Ovary (tissue), 3 donors: ENCODE measurements at regions not wholly inside any gene's neighbourhood (a gene's known extent, or its start where the extent isn't known, plus 50 kb on each side); places are given as distances from the start of the nearest gene placed in this dataset.

ENCODE experiments used
- POLR2A ChIP-seq: fragments of 450-650 bp; IDR thresholded peaks from one replicate; pipeline ENCODE4 v1.6.1; 2017; ENCODE audit warnings: antibody characterized with exemption, mild to moderate bottlenecking, moderate library complexity
- TF ChIP-seq, protein P1 (sequence below), 3 donors: fragments of 450-650 bp in 2 of 3; fragments of 200-600 bp in 1 of 3; IDR thresholded peaks; one replicate each; pipeline versions ENCODE4 v1.5.1 to v1.8.0; 2016 to 2022; ENCODE audit warnings: antibody characterized with exemption in 3 of 3, mild to moderate bottlenecking in 1 of 3
- donor health status: DM: no; HTN: no; CAD: no.

DNA sequence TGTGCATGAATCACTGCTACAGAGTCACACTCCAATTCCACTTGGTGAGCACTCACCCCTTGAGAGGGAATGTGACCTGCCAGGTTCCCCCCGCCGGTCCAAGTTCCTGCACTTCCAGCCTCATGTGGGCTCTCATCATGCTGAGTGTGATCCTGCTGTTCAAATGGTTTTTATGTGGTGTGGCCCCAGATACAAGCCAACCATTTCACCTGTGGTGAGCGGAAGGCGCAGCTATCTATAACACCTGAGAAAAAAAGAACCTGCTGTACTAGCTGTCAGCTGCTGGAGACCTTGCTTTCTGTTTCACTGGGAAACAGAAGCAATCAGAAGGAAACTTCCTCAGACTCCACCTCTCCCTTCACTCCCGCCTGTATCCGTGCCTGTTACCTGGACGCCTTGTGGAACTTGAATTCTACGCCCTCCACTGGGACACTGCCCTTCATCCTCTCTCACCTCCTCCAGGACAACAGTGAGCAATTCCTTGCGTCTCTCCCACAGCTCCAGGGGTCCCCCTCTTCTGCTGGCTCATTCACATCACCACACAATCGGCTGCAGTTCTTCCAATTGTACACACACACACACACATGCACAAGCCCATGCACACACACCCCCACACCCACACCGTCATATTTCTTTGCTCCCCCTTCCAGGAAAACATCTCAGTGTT lies 64.4 kb upstream of the RPL11 start:
- no peak for TF ChIP-seq POLR2A
- TF ChIP-seq, protein P1, sequence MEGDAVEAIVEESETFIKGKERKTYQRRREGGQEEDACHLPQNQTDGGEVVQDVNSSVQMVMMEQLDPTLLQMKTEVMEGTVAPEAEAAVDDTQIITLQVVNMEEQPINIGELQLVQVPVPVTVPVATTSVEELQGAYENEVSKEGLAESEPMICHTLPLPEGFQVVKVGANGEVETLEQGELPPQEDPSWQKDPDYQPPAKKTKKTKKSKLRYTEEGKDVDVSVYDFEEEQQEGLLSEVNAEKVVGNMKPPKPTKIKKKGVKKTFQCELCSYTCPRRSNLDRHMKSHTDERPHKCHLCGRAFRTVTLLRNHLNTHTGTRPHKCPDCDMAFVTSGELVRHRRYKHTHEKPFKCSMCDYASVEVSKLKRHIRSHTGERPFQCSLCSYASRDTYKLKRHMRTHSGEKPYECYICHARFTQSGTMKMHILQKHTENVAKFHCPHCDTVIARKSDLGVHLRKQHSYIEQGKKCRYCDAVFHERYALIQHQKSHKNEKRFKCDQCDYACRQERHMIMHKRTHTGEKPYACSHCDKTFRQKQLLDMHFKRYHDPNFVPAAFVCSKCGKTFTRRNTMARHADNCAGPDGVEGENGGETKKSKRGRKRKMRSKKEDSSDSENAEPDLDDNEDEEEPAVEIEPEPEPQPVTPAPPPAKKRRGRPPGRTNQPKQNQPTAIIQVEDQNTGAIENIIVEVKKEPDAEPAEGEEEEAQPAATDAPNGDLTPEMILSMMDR (IDR thresholded peaks at IDR 0.05), result no peak
